Parathyroid adenoma (tissue), 2 donors: ENCODE measurements at regions not wholly inside any gene's neighbourhood (a gene's known extent, or its start where the extent isn't known, plus 50 kb on each side); places are given as distances from the start of the nearest gene placed in this dataset.
"Not testable (repeated sequence)": the region's sequence is repeated elsewhere in the genome, so short reads cannot be mapped to it uniquely, and the experiment has no call there.

ENCODE experiments used
- H2AFZ ChIP-seq: fragments of 300-600 bp; sonication (generic); one replicate; pipeline ENCODE4 v1.7.0; 2017; ENCODE audit warnings: antibody characterized with exemption, mild to moderate bottlenecking
- H3K27ac ChIP-seq: fragments of 300-600 bp; sonication (generic); one replicate; pipeline ENCODE4 v1.7.0; 2017
- H3K27me3 ChIP-seq: fragments of 300-600 bp; sonication (generic); one replicate; pipeline ENCODE4 v1.7.0; 2017; ENCODE audit warnings: low read length; ENCODE audit not compliant: control insufficient read depth, insufficient read depth
- H3K36me3 ChIP-seq: fragments of 300-600 bp; sonication (generic); one replicate; pipeline ENCODE4 v1.7.0; 2017; ENCODE audit warnings: low read length; ENCODE audit not compliant: control insufficient read depth, insufficient read depth
- H3K4me1 ChIP-seq: fragments of 300-600 bp; sonication (generic); one replicate; pipeline ENCODE4 v1.7.0; 2017; ENCODE audit warnings: control low read depth
- H3K4me2 ChIP-seq: fragments of 300-600 bp; sonication (generic); one replicate; pipeline ENCODE4 v1.7.0; 2017; ENCODE audit warnings: low read length
- H3K4me3 ChIP-seq: fragments of 300-600 bp; sonication (generic); one replicate; pipeline ENCODE4 v1.7.0; 2017; ENCODE audit warnings: low read depth, low read length
- H3K79me2 ChIP-seq: fragments of 300-600 bp; sonication (generic); one replicate; pipeline ENCODE4 v1.7.0; 2017; ENCODE audit warnings: control low read depth
- H3K9ac ChIP-seq: fragments of 300-600 bp; sonication (generic); one replicate; pipeline ENCODE4 v1.7.0; 2017; ENCODE audit warnings: mild to moderate bottlenecking
- H3K9me3 ChIP-seq: fragments of 300-600 bp; sonication (generic); one replicate; pipeline ENCODE4 v1.7.0; 2017; ENCODE audit warnings: low read length; ENCODE audit not compliant: control insufficient read depth
- TF ChIP-seq, protein P1 (sequence below): fragments of 300-600 bp; sonication (generic); IDR thresholded peaks from one replicate; pipeline ENCODE4 v1.7.0; 2017; ENCODE audit warnings: antibody characterized with exemption, mild to moderate bottlenecking
- donor health status: primary hyperparathyroidism.

DNA sequence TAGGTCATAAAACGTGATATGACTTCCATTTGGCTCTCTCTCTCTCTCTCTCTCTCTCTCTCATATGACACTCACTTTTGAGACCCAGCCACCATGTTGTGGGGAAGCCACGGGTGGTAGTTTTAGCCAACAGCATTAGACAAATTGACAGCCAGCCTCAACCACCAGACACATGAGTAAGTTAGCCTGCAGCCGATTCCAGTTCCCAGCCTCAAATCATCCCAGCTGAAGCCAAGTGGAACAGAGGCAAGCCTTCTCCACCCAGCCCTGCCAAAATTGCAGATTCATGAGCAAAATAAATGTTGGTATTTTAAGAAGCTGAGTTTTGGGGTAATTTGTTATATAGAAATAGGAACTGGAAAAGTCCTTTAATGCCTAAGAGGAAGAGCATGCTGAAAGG lies 98.0 kb upstream of the DNAH14 start:
- H3K79me2 ChIP-seq, result no peaks in the 10 kb centered on the region
- H3K9me3 ChIP-seq, result no peaks in the 10 kb centered on the region
- no peaks in the 10 kb centered on the region for H3K36me3 ChIP-seq
- TF ChIP-seq, protein P1, sequence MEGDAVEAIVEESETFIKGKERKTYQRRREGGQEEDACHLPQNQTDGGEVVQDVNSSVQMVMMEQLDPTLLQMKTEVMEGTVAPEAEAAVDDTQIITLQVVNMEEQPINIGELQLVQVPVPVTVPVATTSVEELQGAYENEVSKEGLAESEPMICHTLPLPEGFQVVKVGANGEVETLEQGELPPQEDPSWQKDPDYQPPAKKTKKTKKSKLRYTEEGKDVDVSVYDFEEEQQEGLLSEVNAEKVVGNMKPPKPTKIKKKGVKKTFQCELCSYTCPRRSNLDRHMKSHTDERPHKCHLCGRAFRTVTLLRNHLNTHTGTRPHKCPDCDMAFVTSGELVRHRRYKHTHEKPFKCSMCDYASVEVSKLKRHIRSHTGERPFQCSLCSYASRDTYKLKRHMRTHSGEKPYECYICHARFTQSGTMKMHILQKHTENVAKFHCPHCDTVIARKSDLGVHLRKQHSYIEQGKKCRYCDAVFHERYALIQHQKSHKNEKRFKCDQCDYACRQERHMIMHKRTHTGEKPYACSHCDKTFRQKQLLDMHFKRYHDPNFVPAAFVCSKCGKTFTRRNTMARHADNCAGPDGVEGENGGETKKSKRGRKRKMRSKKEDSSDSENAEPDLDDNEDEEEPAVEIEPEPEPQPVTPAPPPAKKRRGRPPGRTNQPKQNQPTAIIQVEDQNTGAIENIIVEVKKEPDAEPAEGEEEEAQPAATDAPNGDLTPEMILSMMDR, result no peak
- no peak overlapping the region for H2AFZ ChIP-seq
- H3K27me3 ChIP-seq, result no peaks in the 10 kb centered on the region
- no peaks in the 10 kb centered on the region for H3K4me1 ChIP-seq
- H3K4me2 ChIP-seq, result no peak overlapping the region
- no peak overlapping the region for H3K9ac ChIP-seq
- H3K27ac ChIP-seq, result no peak overlapping the region
- no peak overlapping the region for H3K4me3 ChIP-seq

DNA sequence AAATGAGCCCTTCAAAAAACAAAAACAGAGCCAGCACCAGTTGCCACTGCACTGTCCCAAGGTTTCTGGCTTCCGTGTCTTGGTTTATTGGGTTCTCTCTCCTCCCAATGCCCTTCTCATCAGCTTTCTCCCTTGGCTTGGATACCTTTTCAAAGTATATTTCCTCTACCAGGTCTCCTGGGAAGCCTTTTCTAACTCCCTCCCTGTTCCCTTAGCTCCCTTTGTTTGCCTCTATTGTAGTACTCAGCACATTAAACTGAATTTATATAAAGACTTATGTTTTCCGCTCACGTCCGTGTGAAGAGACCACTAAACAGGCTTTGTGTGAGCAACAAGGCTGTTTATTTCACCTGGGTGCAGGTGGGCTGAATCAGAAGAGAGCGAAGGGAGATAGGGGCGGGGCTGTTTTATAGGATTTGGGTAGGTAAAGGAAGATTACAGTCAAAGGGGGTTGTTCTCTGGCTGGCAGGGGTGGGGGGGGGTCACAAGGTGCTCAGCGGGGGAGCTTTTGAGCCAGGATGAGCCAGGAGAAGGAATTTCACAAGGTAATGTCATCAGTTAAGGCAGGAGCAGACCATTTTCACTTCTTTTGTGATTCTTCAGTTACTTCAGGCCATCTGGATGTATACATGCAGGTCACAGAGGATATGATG lies 89.7 kb upstream of the DNAH14 start:
- H3K27ac ChIP-seq, result not testable (repeated sequence)

DNA sequence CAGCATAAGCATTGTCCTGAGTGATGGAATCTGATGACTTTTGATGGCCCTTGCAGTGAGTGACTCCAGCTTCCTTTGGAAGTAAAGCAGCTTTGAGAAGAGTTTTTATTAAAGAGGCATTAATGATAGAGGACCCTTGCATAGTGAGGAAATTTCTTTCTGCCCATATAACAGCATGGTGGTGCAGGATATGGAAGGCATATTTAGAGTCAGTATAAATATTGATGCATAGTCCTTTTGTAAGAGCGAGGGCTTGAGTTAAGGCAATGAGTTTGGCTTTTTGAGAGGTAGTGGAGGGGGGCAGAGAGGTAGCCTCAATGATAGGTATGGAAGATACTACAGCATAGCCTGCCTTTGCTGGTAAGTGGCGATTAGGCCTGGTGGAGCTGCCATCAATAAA lies 87.7 kb upstream of the DNAH14 start:
- not testable (repeated sequence) for H3K36me3 ChIP-seq, H3K9me3 ChIP-seq, H2AFZ ChIP-seq, H3K9ac ChIP-seq, H3K4me1 ChIP-seq, H3K27ac ChIP-seq, H3K4me3 ChIP-seq, H3K4me2 ChIP-seq, H3K27me3 ChIP-seq, H3K79me2 ChIP-seq

More for the DNA sequence above, 89.7 kb upstream of the DNAH14 start:
- H3K4me1 ChIP-seq, H3K79me2 ChIP-seq, H3K4me3 ChIP-seq, H3K4me2 ChIP-seq, H3K36me3 ChIP-seq, H3K27me3 ChIP-seq, H3K9me3 ChIP-seq, H3K9ac ChIP-seq, H2AFZ ChIP-seq: not testable (repeated sequence)

DNA sequence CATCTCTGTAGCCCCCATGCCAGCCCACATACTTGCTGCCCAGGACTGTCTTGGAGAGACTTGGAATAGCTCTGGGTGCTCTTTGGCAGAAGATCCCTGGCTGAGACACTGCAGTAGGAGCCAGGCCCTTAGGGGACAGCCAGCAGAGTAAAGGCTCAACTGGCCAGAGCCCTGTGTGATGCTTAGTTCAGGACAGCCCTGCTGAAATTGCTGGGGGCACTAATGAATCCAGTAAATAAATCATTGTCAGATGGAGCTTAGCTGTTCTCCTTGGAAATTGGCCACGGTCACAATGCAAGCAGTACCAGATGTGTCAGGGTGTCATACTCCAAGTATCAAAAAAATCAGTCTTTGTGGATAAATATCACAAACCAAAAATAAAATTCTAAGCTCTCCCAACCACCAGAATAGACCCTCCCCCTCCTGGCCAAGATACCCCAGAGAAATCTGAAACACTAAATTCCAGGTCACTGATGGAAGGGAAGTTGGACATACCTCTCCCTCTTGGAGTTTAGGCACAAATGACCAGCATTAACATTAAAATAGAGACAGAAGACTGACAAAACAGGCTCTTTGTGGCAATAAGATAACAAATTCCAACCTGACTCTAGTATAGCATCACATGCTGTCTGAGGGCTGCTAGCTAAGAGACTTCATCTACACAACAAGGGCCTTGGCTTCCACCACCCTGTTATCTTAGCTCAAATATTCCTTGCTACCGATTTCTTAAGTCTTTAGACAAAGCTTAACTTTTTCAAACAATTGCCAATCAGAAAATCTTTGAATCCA lies 83.2 kb upstream of the DNAH14 start:
- H3K4me2 ChIP-seq, result no peak overlapping the region
- H3K79me2 ChIP-seq, result no peaks in the 10 kb centered on the region
- no peaks in the 10 kb centered on the region for H3K9me3 ChIP-seq
- no peak overlapping the region for H3K9ac ChIP-seq
- no peak overlapping the region for H3K27ac ChIP-seq
- no peaks in the 10 kb centered on the region for H3K4me1 ChIP-seq
- no peaks in the 10 kb centered on the region for H3K27me3 ChIP-seq
- no peak overlapping the region for H2AFZ ChIP-seq
- TF ChIP-seq, protein P1, result no peak
- H3K4me3 ChIP-seq, result no peak overlapping the region
- no peaks in the 10 kb centered on the region for H3K36me3 ChIP-seq

DNA sequence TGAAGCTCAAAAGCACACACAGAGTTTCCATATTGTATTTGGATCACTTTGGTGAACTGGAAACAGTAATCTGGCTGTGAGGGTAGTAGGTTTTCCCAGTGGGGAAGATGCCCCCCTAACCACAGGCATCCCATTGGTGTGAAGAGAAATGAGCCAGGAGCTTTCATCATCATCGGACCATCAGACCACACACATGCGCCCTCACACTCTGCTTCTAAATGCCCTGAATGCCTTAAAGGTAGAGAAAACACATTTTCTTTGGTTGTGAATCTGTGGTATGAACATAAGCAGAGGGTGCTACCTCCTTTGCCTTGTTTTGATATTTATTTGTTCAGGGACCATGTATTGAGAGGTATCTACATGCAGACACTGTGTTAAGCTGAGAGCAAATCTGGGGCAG lies 79.0 kb upstream of the DNAH14 start:
- Histone ChIP-seq H3K9ac (no peak overlapping the region), H3K27me3 (no peaks in the 10 kb centered on the region), H3K36me3 (no peaks in the 10 kb centered on the region), H3K27ac (no peak overlapping the region), H3K9me3 (no peaks in the 10 kb centered on the region), H3K4me2 (no peak overlapping the region), H3K4me1 (no peaks in the 10 kb centered on the region), H3K79me2 (no peaks in the 10 kb centered on the region), H3K4me3 (no peak overlapping the region), H2AFZ (no peak overlapping the region)
- TF ChIP-seq, protein P1, result no peak
